K562 (cell line): ENCODE measurements at regions not wholly inside any gene's neighbourhood (a gene's known extent, or its start where the extent isn't known, plus 50 kb on each side); places are given as distances from the start of the nearest gene placed in this dataset.

ENCODE experiments used
- BHLHE40 ChIP-seq: IDR thresholded peaks from 2 replicates; pipeline ENCODE4 v1.6.1; 2011; ENCODE audit warnings: low read length, improper control_type of control experiment
- ELK1 ChIP-seq: sonication (generic); formaldehyde crosslinking; IDR thresholded peaks from 2 replicates; pipeline ENCODE4 v1.8.1; 2022; ENCODE audit warnings: missing genetic modification reagents
- IFI16 ChIP-seq: fragments of 250-450 bp; sonication (Bioruptor Pico); IDR thresholded peaks from 2 replicates; pipeline ENCODE4 v2.1.2; 2022; ENCODE audit warnings: mild to moderate bottlenecking, inconsistent platforms
- MAFF ChIP-seq: IDR thresholded peaks from 2 replicates; pipeline ENCODE4 v1.6.1; 2012; ENCODE audit warnings: low read length, improper control_type of control experiment
- MAX ChIP-seq: sonication (generic); formaldehyde crosslinking; IDR thresholded peaks from 2 replicates; pipeline ENCODE4 v1.9.0; 2022; ENCODE audit warnings: mild to moderate bottlenecking, missing genetic modification reagents
- RBM15 ChIP-seq: fragments of 200-400 bp; formaldehyde crosslinking; IDR thresholded peaks from 2 replicates; pipeline ENCODE4 v1.6.1; 2018; ENCODE audit warnings: mild to moderate bottlenecking, low read length, moderate library complexity; ENCODE audit not compliant: insufficient read depth
- RBM25 ChIP-seq: fragments of 200-400 bp; formaldehyde crosslinking; IDR thresholded peaks from 2 replicates; pipeline ENCODE4 v1.6.1; 2018; ENCODE audit warnings: low read length, low read depth, moderate library complexity; ENCODE audit not compliant: severe bottlenecking
- SNRNP70 ChIP-seq: fragments of 200-400 bp; formaldehyde crosslinking; optimal IDR thresholded peaks from 2 replicates; pipeline ENCODE3; 2017; ENCODE audit warnings: low read depth, low read length
- TFE3 ChIP-seq: fragments of 450-650 bp; formaldehyde crosslinking; IDR thresholded peaks from 2 replicates; pipeline ENCODE4 v1.4.0; 2020; ENCODE audit warnings: mild to moderate bottlenecking, mixed read lengths
- THRA ChIP-seq: fragments of 450-650 bp; IDR thresholded peaks from 2 replicates; pipeline ENCODE4 v1.6.1; 2017; ENCODE audit warnings: mild to moderate bottlenecking, moderate library complexity
- ZNF274 ChIP-seq: IDR thresholded peaks from 2 replicates; pipeline ENCODE4 v1.6.1; 2011; ENCODE audit warnings: low read depth, mild to moderate bottlenecking, low read length, moderate library complexity, borderline replicate concordance

- TF ChIP-seq THRA: no peak
- TF ChIP-seq BHLHE40: no peak
- TF ChIP-seq MAX (CRISPR knock-in tag): no peak
- no peak for TF ChIP-seq TFE3 (CRISPR knock-in tag)
- TF ChIP-seq ZNF274: no peak
- no peak for TF ChIP-seq RBM15
- no peak for TF ChIP-seq ELK1 (CRISPR knock-in tag)
- TF ChIP-seq SNRNP70: no peak
- no peak for TF ChIP-seq RBM25
- no peak for TF ChIP-seq MAFF
- no peak for TF ChIP-seq IFI16 (CRISPR knock-in tag)
Observed at GRCh38 chr6:23456396-23456795, 669.6 kb upstream of the NRSN1 start (continued).
